SH-SY5Y (cell line): ENCODE measurements at regions not wholly inside any gene's neighbourhood (a gene's known extent, or its start where the extent isn't known, plus 50 kb on each side); places are given as distances from the start of the nearest gene placed in this dataset.

Experiments
- GATA2 ChIP-seq: IDR thresholded peaks from 2 replicates; pipeline ENCODE4 v1.6.1; 2011; ENCODE audit warnings: mild to moderate bottlenecking, low read depth, low read length
- GATA3 ChIP-seq: IDR thresholded peaks from 2 replicates; pipeline ENCODE4 v1.6.1; 2011; ENCODE audit warnings: low read depth, mild to moderate bottlenecking, low read length, moderate library complexity

DNA sequence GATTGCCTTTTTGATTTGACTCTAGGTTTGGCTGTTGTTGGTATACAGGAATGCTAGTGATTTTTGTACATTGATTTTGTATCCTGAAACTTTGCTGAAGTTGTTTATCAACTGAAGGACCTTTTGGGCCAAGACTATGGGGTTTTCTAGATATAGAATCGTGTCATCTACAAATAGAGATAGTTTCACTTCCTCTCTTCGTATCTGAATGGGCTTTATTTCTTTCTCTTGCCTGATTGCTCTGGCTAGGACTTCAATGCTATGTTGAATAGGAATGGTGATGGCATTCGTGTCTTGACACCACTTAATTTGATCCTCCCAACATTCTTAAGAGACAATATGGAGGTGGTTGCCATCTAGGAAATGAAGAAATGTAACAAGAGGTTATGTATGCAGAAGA lies 388.1 kb upstream of the API5 start:
- TF ChIP-seq GATA2 (no peak), GATA3 (no peak)
